ENCODE measurements at regions not wholly inside any gene's neighbourhood (a gene's known extent, or its start where the extent isn't known, plus 50 kb on each side); places are given as distances from the start of the nearest gene placed in this dataset.
"Not testable (repeated sequence)": the region's sequence is repeated elsewhere in the genome, so short reads cannot be mapped to it uniquely, and the experiment has no call there.

- no peak for FAIRE-seq
Measured at GRCh38 chr17:33862772-33863602, 392.1 kb upstream of the CCL2 start.

GRCh38 chr17:33864758-33865229, 390.3 kb upstream of the CCL2 start:
- FAIRE-seq, result no peak

- FAIRE-seq, result no peak
Measured at GRCh38 chr17:33868899-33869298, 386.2 kb upstream of the CCL2 start.

- no peak for FAIRE-seq
Measured at GRCh38 chr17:33870936-33871335, 384.1 kb upstream of the CCL2 start.

- FAIRE-seq, result no peak
Measured at GRCh38 chr17:33871720-33872540, 383.2 kb upstream of the CCL2 start.

- FAIRE-seq, result no peak
Measured at GRCh38 chr17:33873201-33873617, 381.9 kb upstream of the CCL2 start.

GRCh38 chr17:33874617-33875060, 380.4 kb upstream of the CCL2 start:
- no peak for FAIRE-seq

GRCh38 chr17:33875973-33876372, 379.1 kb upstream of the CCL2 start:
- no peak for FAIRE-seq

- FAIRE-seq, result not testable (repeated sequence)
Measured at GRCh38 chr17:33882273-33882672, 372.8 kb upstream of the CCL2 start.

- FAIRE-seq, result not testable (repeated sequence)
Measured at GRCh38 chr17:33882677-33883076, 372.4 kb upstream of the CCL2 start.

GRCh38 chr17:33888455-33888854, 366.6 kb upstream of the CCL2 start:
- no peak for FAIRE-seq

- no peak for FAIRE-seq
Measured at GRCh38 chr17:33889040-33889439, 366.0 kb upstream of the CCL2 start.

- no peak for FAIRE-seq
Measured at GRCh38 chr17:33889766-33890165, 365.3 kb upstream of the CCL2 start.

- FAIRE-seq, result no peak
Measured at GRCh38 chr17:33892717-33893591, 362.1 kb upstream of the CCL2 start.

- no peak for FAIRE-seq
Measured at GRCh38 chr17:33895491-33895890, 359.6 kb upstream of the CCL2 start.

- FAIRE-seq, result no peak
Measured at GRCh38 chr17:33896263-33896662, 358.8 kb upstream of the CCL2 start.

GRCh38 chr17:33901085-33901484, 354.0 kb upstream of the CCL2 start:
- no peak for FAIRE-seq

GRCh38 chr17:33902901-33903449, 352.1 kb upstream of the CCL2 start:
- FAIRE-seq, result no peak

GRCh38 chr17:33904476-33904875, 350.6 kb upstream of the CCL2 start:
- FAIRE-seq, result no peak

GRCh38 chr17:33905338-33905800, 349.7 kb upstream of the CCL2 start:
- FAIRE-seq, result no peak

- FAIRE-seq, result no peak
Measured at GRCh38 chr17:33908363-33909064, 346.6 kb upstream of the CCL2 start.
